WTC11 (cell line): ENCODE measurements at regions not wholly inside any gene's neighbourhood (a gene's known extent, or its start where the extent isn't known, plus 50 kb on each side); places are given as distances from the start of the nearest gene placed in this dataset.

Experiments used
- ATF2 ChIP-seq: sonication (generic); formaldehyde crosslinking; IDR thresholded peaks from 2 replicates; pipeline ENCODE4 v1.8.1; 2022; ENCODE audit warnings: low read depth, missing genetic modification reagents, borderline replicate concordance
- CTCF ChIP-seq: fragments of 200-600 bp; IDR thresholded peaks from 2 replicates; pipeline ENCODE4 v1.8.0; 2022; ENCODE audit warnings: antibody characterized with exemption
- FOXJ3 ChIP-seq: sonication (generic); formaldehyde crosslinking; IDR thresholded peaks from 2 replicates; pipeline ENCODE4 v1.9.0; 2021; ENCODE audit warnings: missing genetic modification reagents, mild to moderate bottlenecking, borderline replicate concordance
- FOXK1 ChIP-seq: sonication (generic); formaldehyde crosslinking; IDR thresholded peaks from 2 replicates; pipeline ENCODE4 v1.8.0; 2022; ENCODE audit warnings: mild to moderate bottlenecking, moderate library complexity, missing genetic modification reagents
- ZBTB21 ChIP-seq: sonication (generic); formaldehyde crosslinking; IDR thresholded peaks from 2 replicates; pipeline ENCODE4 v1.8.1; 2023; ENCODE audit warnings: mild to moderate bottlenecking, missing genetic modification reagents, borderline replicate concordance
- ZNF121 ChIP-seq: sonication (generic); formaldehyde crosslinking; IDR thresholded peaks from 2 replicates; pipeline ENCODE4 v1.8.0; 2023; ENCODE audit warnings: missing genetic modification reagents

- TF ChIP-seq CTCF (no peak), ZBTB21 (CRISPR knock-in tag) (no peak), ZNF121 (CRISPR knock-in tag) (no peak), FOXK1 (CRISPR knock-in tag) (no peak), ATF2 (no peak), FOXJ3 (CRISPR knock-in tag) (no peak)
These were observed 287.8 kb downstream of the GAS1 start for GRCh38 chr9:86659413-86660046.
